HUDEP-2 (cell line): ENCODE measurements at regions not wholly inside any gene's neighbourhood (a gene's known extent, or its start where the extent isn't known, plus 50 kb on each side); places are given as distances from the start of the nearest gene placed in this dataset.
"Not testable (repeated sequence)": the region's sequence is repeated elsewhere in the genome, so short reads cannot be mapped to it uniquely, and the experiment has no call there.

Experiments used
- DNase-seq, 76 experiments: peaks; one replicate each; lab custom pipeline; 2025; ENCODE audit not compliant: unreplicated experiment in 76 of 76; lab: John Stamatoyannopoulos, UW

GRCh38 chr20:52342913-52343312 lies 151.3 kb upstream of the ZFP64 start:
- DNase-seq: no peak

GRCh38 chr20:52340036-52340634 lies 148.6 kb upstream of the ZFP64 start:
- no peak for DNase-seq

GRCh38 chr20:52332649-52333250 lies 141.2 kb upstream of the ZFP64 start:
- no peak for DNase-seq

- no peak for DNase-seq
These were observed 140.7 kb upstream of the ZFP64 start for GRCh38 chr20:52332230-52332629.

GRCh38 chr20:52331655-52332054 lies 140.1 kb upstream of the ZFP64 start:
- no peak for DNase-seq

- no peak for DNase-seq
These were observed 129.8 kb upstream of the ZFP64 start for GRCh38 chr20:52321396-52321795.

- no peak for DNase-seq
These were observed 127.1 kb upstream of the ZFP64 start for GRCh38 chr20:52318651-52319050.

GRCh38 chr20:52313341-52313963 lies 121.9 kb upstream of the ZFP64 start:
- no peak for DNase-seq

- peak in 23 of 76 experiments; percentile 1 to 48 (median 20) for DNase-seq
These were observed 120.7 kb upstream of the ZFP64 start for GRCh38 chr20:52312132-52312729.

GRCh38 chr20:52311209-52311794 lies 119.7 kb upstream of the ZFP64 start:
- no peak for DNase-seq

GRCh38 chr20:52309181-52309580 lies 117.6 kb upstream of the ZFP64 start:
- no peak for DNase-seq

- no peak for DNase-seq
These were observed 114.9 kb upstream of the ZFP64 start for GRCh38 chr20:52306477-52306876.

GRCh38 chr20:52305858-52306257 lies 114.3 kb upstream of the ZFP64 start:
- no peak for DNase-seq

GRCh38 chr20:52305024-52305645 lies 113.6 kb upstream of the ZFP64 start:
- no peak for DNase-seq

GRCh38 chr20:52303281-52303950 lies 111.8 kb upstream of the ZFP64 start:
- DNase-seq: no peak

GRCh38 chr20:52302736-52303135 lies 111.2 kb upstream of the ZFP64 start:
- peak in 3 of 76 experiments; percentile 6 to 21 (median 11) for DNase-seq

GRCh38 chr20:52302051-52302450 lies 110.5 kb upstream of the ZFP64 start:
- not testable (repeated sequence) for DNase-seq

GRCh38 chr20:52295556-52295955 lies 104.0 kb upstream of the ZFP64 start:
- no peak for DNase-seq

- no peak for DNase-seq
These were observed 102.6 kb upstream of the ZFP64 start for GRCh38 chr20:52294106-52294628.

GRCh38 chr20:52291109-52291508 lies 99.5 kb upstream of the ZFP64 start:
- no peak for DNase-seq
